SKM-1 (cell line): ENCODE measurements at regions not wholly inside any gene's neighbourhood (a gene's known extent, or its start where the extent isn't known, plus 50 kb on each side); places are given as distances from the start of the nearest gene placed in this dataset.
"Not testable (repeated sequence)": the region's sequence is repeated elsewhere in the genome, so short reads cannot be mapped to it uniquely, and the experiment has no call there.

Source experiments
- DNase-seq: peaks from one replicate; lab custom pipeline; 2025; ENCODE audit not compliant: unreplicated experiment; lab: John Stamatoyannopoulos, UW

GRCh38 chr2:14751581-14751980 lies 119.1 kb downstream of the LRATD1 start:
- no peak for DNase-seq

- no peak for DNase-seq
Measured at GRCh38 chr2:14752295-14752694, 119.8 kb downstream of the LRATD1 start.

- no peak for DNase-seq
Measured at GRCh38 chr2:14756122-14756541, 123.6 kb downstream of the LRATD1 start.

GRCh38 chr2:14756981-14757657 lies 124.6 kb downstream of the LRATD1 start:
- no peak for DNase-seq

GRCh38 chr2:14759082-14759481 lies 126.6 kb downstream of the LRATD1 start:
- no peak for DNase-seq

- DNase-seq = no peak
Measured at GRCh38 chr2:14760169-14760568, 127.7 kb downstream of the LRATD1 start.

GRCh38 chr2:14761118-14761517 lies 128.6 kb downstream of the LRATD1 start:
- DNase-seq = no peak

- no peak for DNase-seq
Measured at GRCh38 chr2:14773696-14774095, 141.2 kb downstream of the LRATD1 start.

- no peak for DNase-seq
Measured at GRCh38 chr2:14774436-14774968, 142.0 kb downstream of the LRATD1 start.

- DNase-seq = no peak
Measured at GRCh38 chr2:14776216-14776615, 143.7 kb downstream of the LRATD1 start.

GRCh38 chr2:14778015-14778414 lies 145.5 kb downstream of the LRATD1 start:
- DNase-seq = no peak

- no peak for DNase-seq
Measured at GRCh38 chr2:14779252-14779651, 146.7 kb downstream of the LRATD1 start.

GRCh38 chr2:14781142-14781541 lies 148.6 kb downstream of the LRATD1 start:
- no peak for DNase-seq

GRCh38 chr2:14788814-14789213 lies 156.3 kb downstream of the LRATD1 start:
- not testable (repeated sequence) for DNase-seq

GRCh38 chr2:14790041-14790640 lies 157.6 kb downstream of the LRATD1 start:
- DNase-seq = no peak

GRCh38 chr2:14803994-14804393 lies 171.5 kb downstream of the LRATD1 start:
- no peak for DNase-seq

- no peak for DNase-seq
Measured at GRCh38 chr2:14804902-14805301, 172.4 kb downstream of the LRATD1 start.

GRCh38 chr2:14806613-14807012 lies 174.1 kb downstream of the LRATD1 start:
- no peak for DNase-seq

GRCh38 chr2:14815201-14815600 lies 182.7 kb downstream of the LRATD1 start:
- no peak for DNase-seq

- no peak for DNase-seq
Measured at GRCh38 chr2:14816069-14817060, 183.8 kb downstream of the LRATD1 start.

- no peak for DNase-seq
Measured at GRCh38 chr2:14817848-14818247, 185.3 kb downstream of the LRATD1 start.
